HG03520 (cell line): ENCODE measurements at regions not wholly inside any gene's neighbourhood (a gene's known extent, or its start where the extent isn't known, plus 50 kb on each side); places are given as distances from the start of the nearest gene placed in this dataset.

ENCODE experiments used
- ATAC-seq: cut with Tn5 transposase; IDR thresholded peaks from one replicate; pipeline ENCODE4 v1.9.1; 2021; ENCODE audit warnings: mild to moderate bottlenecking, moderate library complexity; ENCODE audit not compliant: unreplicated experiment

- no peak for ATAC-seq
Observed at GRCh38 chr4:124903995-124904722, 191.6 kb upstream of the ANKRD50 start.

- ATAC-seq: no peak
Observed at GRCh38 chr4:124902001-124902515, 189.5 kb upstream of the ANKRD50 start.

- no peak for ATAC-seq
Observed at GRCh38 chr4:124899997-124900396, 187.5 kb upstream of the ANKRD50 start.

GRCh38 chr4:124890522-124890921 lies 178.0 kb upstream of the ANKRD50 start:
- no peak for ATAC-seq

- no peak for ATAC-seq
Observed at GRCh38 chr4:124887739-124888138, 175.2 kb upstream of the ANKRD50 start.

- ATAC-seq: no peak
Observed at GRCh38 chr4:124884316-124884715, 171.8 kb upstream of the ANKRD50 start.

- ATAC-seq: no peak
Observed at GRCh38 chr4:124883632-124884031, 171.1 kb upstream of the ANKRD50 start.

- ATAC-seq: no peak
Observed at GRCh38 chr4:124879195-124879594, 166.7 kb upstream of the ANKRD50 start.

- ATAC-seq: no peak
Observed at GRCh38 chr4:124874172-124874450, 161.6 kb upstream of the ANKRD50 start.

- no peak for ATAC-seq
Observed at GRCh38 chr4:124873361-124874171, 161.0 kb upstream of the ANKRD50 start.

- ATAC-seq: no peak
Observed at GRCh38 chr4:124872659-124873058, 160.1 kb upstream of the ANKRD50 start.

GRCh38 chr4:124869961-124870495 lies 157.5 kb upstream of the ANKRD50 start:
- ATAC-seq: no peak

GRCh38 chr4:124868495-124868894 lies 156.0 kb upstream of the ANKRD50 start:
- no peak for ATAC-seq

- no peak for ATAC-seq
Observed at GRCh38 chr4:124867536-124867935, 155.0 kb upstream of the ANKRD50 start.

GRCh38 chr4:124866301-124866700 lies 153.8 kb upstream of the ANKRD50 start:
- no peak for ATAC-seq

- ATAC-seq: no peak
Observed at GRCh38 chr4:124863040-124863545, 150.6 kb upstream of the ANKRD50 start.

GRCh38 chr4:124862261-124862660 lies 149.7 kb upstream of the ANKRD50 start:
- ATAC-seq: no peak

- no peak for ATAC-seq
Observed at GRCh38 chr4:124861761-124862160, 149.2 kb upstream of the ANKRD50 start.

GRCh38 chr4:124854968-124855367 lies 142.4 kb upstream of the ANKRD50 start:
- peak; percentile 90 for ATAC-seq

GRCh38 chr4:124851741-124852140 lies 139.2 kb upstream of the ANKRD50 start:
- ATAC-seq: no peak

- no peak for ATAC-seq
Observed at GRCh38 chr4:124846306-124846705, 133.8 kb upstream of the ANKRD50 start.
